ENCODE measurements at regions not wholly inside any gene's neighbourhood (a gene's known extent, or its start where the extent isn't known, plus 50 kb on each side); places are given as distances from the start of the nearest gene placed in this dataset.

GRCh38 chr9:134245179-134245578 lies 80.8 kb upstream of the RNU6ATAC start:
- DNase-seq (ENCODE audit: low read depth) = no peak

GRCh38 chr9:134247918-134248631 lies 78.2 kb upstream of the RXRA start:
- DNase-seq (ENCODE audit: low read depth) = no peak

- DNase-seq (ENCODE audit: low read depth) = no peak
Observed at GRCh38 chr9:134251296-134252069, 74.8 kb upstream of the RXRA start.

GRCh38 chr9:134252084-134252830 lies 74.0 kb upstream of the RXRA start:
- DNase-seq (ENCODE audit: low read depth) = no peak

- no peak for DNase-seq (ENCODE audit: low read depth)
Observed at GRCh38 chr9:134253606-134254205, 72.5 kb upstream of the RXRA start.

- DNase-seq (ENCODE audit: low read depth) = no peak
Observed at GRCh38 chr9:134258332-134258731, 67.9 kb upstream of the RXRA start.

GRCh38 chr9:134258828-134259546 lies 67.3 kb upstream of the RXRA start:
- no peak for DNase-seq (ENCODE audit: low read depth)

GRCh38 chr9:134259708-134260107 lies 66.5 kb upstream of the RXRA start:
- DNase-seq (ENCODE audit: low read depth) = no peak

- no peak for DNase-seq (ENCODE audit: low read depth)
Observed at GRCh38 chr9:134260801-134261200, 65.5 kb upstream of the RXRA start.

GRCh38 chr9:134262035-134262434 lies 64.2 kb upstream of the RXRA start:
- DNase-seq (ENCODE audit: low read depth) = no peak

- DNase-seq (ENCODE audit: low read depth) = no peak
Observed at GRCh38 chr9:134263596-134263995, 62.7 kb upstream of the RXRA start.

- DNase-seq (ENCODE audit: low read depth) = no peak
Observed at GRCh38 chr9:134264169-134264568, 62.1 kb upstream of the RXRA start.

GRCh38 chr9:134265078-134265477 lies 61.2 kb upstream of the RXRA start:
- DNase-seq (ENCODE audit: low read depth) = no peak

GRCh38 chr9:134266418-134266817 lies 59.8 kb upstream of the RXRA start:
- DNase-seq (ENCODE audit: low read depth) = no peak

GRCh38 chr9:134267305-134267880 lies 58.9 kb upstream of the RXRA start:
- no peak for DNase-seq (ENCODE audit: low read depth)

- no peak for DNase-seq (ENCODE audit: low read depth)
Observed at GRCh38 chr9:134267881-134268724, 58.2 kb upstream of the RXRA start.

- no peak for DNase-seq (ENCODE audit: low read depth)
Observed at GRCh38 chr9:134268747-134269146, 57.5 kb upstream of the RXRA start.

- DNase-seq (ENCODE audit: low read depth) = no peak
Observed at GRCh38 chr9:134271338-134272301, 54.6 kb upstream of the RXRA start.

Data from Daoy (cell line).